Dedifferentiated amniotic fluid mesenchymal stem cell (primary cell): ENCODE measurements at regions not wholly inside any gene's neighbourhood (a gene's known extent, or its start where the extent isn't known, plus 50 kb on each side); places are given as distances from the start of the nearest gene placed in this dataset.
A peak's percentile ranks its signal among the peaks of the same experiment; 100 is the strongest.
"Not testable (repeated sequence)": the region's sequence is repeated elsewhere in the genome, so short reads cannot be mapped to it uniquely, and the experiment has no call there.

ENCODE experiments used
- DNase-seq: peaks from one replicate; pipeline ENCODE4 v3.0.0-alpha.2; 2016; ENCODE audit errors: extremely low spot score

DNA sequence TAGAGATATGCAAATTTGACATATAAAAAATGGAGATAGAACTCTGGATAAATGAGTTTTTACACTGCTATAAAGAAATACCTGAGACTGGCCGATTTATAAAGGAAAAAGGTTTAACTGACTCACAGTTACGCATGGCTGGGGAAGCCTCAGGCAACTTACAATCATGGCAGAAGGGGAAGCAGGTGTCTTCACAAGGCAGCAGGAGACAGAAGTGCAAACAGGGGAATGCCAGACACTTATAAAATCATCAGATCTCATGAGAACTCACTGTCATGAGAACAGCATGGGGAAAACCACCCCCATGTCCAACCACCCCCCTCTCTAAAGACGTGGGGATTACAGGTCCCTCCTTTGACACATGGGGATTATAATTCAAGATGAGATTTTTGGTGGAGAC, 1540.2 kb upstream of the SLC39A10 start:
- no peak for DNase-seq

DNA sequence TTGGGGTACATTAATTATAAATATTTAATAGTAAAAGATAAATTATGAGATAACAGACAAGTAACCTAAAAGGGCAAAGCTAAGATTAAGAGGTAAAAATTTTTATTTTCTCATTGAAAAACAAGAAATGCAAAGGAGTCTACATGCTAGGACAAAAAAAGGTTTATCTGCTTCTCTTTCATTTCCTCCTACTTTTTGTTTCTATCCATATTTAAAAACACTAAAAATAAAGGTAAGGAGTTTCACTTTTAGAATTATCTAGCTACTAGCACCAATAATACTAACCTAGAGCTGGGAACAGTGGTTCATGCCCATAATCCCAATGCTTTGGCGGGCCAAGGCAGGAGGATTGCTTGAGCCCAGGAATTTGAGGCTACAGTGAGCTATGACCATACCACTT, 1551.7 kb upstream of the SLC39A10 start:
- no peak for DNase-seq

DNA sequence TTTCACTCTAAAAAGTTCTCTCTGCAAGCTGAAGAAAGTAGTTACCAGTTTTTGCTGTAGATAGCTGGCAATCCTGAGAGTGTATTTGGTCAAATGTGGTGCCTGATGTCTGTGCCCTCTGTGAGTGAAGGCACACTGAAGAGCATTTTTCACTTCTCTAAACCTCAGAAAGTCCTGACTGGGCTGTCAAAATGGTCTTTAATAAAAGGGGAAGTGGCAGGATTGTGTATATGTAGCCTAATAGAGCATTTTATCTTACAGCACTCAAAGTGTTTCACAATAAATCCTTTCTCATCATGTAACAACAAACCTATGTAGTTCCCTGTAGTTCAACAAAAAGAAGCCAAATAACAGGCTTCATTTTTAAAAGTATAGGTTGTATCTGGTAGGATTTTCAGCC, 1552.3 kb upstream of the SLC39A10 start:
- no peak for DNase-seq

DNA sequence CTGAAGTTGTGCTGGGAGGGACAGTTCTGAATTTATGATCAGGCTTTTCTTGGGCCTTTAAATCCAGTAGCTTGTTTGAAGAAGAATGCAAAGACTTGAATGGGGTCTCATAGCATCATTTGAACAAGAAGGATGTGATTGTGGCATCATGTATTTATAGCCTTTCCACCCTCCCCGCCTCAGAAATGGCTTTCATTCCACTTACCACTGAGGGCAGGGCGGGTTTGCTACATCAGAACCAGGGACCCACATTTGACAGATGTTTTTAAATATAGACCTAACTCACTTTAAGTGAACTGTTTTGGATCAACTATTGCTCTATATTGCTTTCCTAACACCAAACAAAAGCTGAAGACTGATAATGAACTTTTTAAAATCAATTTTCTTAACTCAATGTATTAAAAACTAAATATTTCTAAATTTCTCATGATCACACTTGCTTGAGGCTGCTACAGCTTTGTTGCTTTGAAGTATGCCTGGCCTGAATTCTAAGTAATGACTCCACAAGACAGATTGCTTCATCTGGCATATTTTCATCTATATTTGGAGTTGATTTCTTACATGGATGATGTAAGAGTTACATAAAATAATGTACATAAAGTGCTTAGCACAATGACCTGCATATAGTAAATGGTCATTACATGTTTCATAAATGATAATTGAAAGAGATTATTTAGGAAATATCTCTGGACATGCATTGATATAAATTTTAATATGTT, 1552.9 kb upstream of the SLC39A10 start:
- peak; percentile 52 for DNase-seq

DNA sequence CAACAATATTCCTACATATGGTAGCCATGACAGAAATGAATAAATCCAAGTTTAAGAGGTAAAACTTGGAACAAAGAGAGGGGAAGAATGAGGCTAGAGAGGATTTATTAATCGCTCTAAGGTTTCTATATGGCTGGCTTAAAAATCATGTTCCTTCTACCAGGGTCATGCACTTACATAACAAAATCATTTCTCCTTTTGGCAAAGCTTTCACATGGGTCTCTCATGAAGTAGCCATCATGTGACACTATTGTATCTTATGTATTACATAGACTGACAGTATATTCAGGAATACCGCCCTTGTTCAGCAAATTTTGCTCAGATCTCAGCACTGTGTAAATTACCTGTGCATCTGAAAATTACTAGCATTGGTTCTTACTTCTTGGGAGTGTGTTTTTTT, 1554.5 kb upstream of the SLC39A10 start:
- no peak for DNase-seq

DNA sequence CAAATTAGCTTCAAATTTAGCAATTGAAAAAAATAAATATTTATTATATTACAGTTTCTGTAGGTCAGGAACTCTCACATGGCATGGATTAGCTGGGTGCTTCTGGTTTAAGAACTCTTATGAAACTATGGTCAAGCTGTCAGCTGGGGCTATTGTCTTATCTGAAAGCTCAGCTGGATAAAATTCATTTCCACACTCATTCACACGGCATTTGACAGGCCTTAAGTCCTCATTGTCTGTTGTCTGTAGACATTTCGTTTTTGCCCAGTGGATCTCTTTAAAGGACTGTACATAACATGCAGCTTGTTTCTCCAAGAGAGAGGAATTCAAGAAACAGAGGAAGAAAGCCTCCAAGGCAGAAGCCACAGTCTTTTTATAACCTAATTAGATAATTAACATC, 1556.8 kb upstream of the SLC39A10 start:
- DNase-seq, result no peak

DNA sequence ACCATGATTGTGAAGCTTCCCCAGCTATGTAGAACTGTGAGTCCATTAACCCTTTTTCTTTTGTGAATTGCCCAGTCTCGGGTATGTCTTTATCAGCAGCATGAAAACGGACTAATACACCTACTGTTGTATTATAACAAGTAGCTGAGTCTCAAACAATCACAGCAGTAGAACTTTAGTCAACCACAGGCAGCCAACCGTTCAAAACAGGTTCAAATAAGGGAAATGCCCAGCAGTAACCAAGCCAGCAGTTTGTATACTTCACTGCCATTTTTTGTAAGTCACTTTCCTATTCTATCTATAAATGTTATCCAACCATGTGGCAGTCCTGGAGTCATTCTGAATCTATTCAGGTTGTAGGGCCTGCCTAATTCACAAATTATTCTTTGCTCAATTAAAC, 1560.6 kb upstream of the SLC39A10 start:
- DNase-seq, result no peak

DNA sequence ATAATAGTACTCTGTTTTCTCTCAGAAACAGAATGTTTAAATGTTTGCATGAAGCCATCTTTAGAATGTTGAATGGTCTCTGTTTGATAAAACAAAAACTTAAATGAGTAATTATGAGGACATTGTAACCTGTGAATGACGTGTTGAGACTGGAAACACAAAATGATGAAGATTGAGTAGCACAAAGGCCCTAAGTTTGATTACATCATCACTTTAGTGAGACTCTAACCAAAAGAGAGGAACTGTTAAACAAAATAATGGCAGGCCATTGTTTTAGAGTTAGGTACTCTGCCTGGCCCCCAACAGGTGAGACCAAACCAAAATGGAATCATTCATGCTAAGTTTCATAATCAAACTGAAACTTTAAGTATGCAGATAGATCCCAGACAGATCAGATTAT, 1561.7 kb upstream of the SLC39A10 start:
- no peak for DNase-seq

DNA sequence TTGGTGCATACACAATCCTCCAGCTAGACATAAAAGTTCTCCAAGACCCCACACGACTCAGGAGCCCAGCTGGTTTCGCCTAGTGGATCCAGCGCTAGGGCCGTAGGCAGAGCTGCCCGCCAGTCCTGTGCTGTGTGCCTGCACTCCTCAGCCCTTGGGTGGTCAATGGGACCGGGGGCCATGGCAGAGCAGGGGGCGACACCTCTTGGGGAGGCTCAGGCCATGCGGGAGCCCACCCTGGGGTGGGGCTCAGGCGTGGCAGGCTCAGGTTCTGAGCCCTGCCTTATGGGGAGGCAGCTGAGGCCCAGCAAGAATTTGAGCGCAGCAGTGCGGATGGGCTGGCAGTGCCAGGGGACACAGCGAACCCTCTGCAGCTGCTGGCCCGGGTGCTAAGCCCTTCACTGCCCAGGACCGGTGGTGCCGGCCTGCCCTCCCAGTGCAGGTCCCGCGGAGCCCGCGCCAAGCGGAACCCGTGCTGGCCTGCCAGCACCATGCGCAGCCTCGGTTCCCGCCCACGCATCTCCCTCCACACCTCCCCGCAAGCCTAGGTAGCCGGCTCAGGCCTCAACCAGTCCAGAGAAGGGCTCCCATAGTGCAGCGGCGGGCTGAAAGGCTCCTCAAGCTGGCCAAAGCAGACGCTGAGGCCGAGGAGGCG, 1566.6 kb upstream of the SLC39A10 start:
- DNase-seq, result no peak

DNA sequence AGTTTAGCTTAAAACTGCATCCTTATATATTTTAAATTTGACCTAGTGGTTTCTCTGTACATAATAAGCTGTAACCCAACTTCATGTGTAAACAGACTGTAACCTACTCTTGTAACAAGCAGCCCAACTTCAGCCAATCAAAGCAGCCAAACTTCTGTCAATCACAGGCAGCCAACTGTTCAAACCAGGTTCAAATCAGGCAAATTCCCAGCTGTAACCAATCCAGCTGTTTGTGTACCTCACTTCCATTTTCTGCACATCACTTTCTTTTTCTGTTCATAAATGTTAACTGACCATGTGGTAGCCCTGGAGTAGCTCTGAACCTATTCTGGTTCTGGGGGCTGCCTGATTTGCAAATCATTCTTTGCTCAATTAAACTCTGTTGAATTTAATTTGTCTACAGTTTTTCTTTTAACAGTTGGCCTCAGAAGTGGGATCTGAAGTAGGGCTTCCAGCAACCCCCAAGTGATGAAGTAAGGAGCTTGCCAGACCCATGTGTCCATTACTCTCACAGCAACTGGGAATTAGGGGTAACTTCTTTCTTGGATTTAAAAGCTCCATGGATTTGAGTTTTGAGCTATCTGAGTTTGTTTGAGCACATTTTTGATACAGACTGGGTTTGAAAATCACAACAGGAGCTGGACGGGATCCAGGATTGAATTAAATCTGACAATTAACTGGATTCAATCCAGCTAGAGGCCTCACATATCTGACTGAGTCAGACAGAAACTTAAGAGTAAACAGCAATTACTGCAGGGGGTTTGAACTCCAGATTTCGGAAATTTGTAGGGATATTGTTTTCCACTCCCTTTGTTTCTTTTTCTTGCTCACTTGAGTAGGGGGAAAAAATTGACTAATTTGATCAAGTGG, 1569.7 kb upstream of the SLC39A10 start:
- DNase-seq, result peak; percentile 36

DNA sequence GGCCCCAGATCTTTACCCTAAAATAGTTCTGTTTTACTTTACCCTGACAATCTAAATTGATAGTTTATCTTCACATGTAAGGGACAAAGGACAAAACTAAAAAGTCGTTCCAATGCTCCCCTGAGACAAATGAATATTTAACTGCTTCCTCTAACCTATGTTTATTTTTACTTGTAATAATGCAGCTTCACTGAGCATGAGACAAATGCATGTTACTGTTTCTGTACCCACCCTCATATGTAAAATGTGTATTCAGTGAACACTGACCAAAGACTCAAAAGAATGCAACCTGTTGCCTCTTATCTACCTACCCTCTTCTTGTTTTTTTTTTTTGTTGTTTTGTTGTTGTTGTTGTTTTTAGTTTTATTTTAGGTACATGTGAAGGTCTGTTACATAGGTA, 1570.9 kb upstream of the SLC39A10 start:
- DNase-seq, result no peak

DNA sequence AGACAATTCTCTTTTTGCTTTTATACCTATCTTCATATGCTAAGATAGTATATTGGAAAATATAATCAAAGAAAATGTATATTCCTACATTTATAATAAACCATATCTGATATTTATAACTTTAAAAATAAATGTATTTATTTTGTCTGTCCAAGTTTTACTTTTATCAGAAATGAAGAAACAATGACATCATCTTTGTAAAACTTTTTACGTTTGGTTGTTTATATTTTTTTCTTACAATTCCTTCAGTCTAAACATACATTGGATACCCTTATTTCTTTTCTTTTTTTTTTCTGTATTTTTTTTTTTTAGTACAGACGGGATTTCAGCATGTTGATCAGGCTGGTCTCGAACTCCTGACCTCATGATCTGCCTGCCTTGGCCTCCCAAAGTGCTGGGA, 1577.0 kb upstream of the SLC39A10 start:
- no peak for DNase-seq

DNA sequence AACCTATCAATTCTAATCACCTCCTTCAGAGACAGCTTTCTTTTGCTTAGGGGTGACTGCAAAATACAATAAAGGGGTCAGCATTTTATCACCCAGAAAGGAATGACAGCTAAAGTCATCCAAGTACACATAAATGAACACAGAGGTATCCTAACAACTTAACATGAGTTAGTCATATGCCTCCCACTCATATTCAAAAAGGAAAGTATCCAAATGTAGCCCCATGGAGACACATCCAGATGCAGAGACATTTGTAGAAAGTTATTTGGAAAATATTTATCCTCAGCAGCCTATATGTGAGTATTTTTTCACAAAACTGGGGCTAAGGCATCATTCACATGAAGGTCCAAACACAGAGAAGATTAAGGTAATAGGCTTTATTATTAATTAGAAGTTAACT, 1579.7 kb upstream of the SLC39A10 start:
- DNase-seq, result no peak

DNA sequence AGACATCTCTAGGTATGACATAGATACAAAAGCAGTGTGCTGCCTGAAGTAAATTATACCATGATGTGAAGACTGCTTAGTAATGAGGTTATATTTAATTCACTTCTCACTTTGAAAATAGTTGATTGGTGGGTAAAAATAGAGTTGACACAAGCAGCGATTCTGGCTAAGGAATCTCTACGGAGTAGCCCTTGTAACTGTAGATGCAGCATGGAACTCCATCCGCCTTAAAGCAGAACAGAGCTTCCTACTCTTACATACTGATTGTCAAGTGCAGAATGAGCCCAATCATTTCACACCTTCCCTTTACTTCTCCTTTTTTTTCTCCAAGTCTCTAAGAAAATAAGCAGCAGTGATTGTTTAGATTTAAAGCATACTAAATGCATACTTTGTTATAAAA, 1594.6 kb upstream of the SLC39A10 start:
- no peak for DNase-seq

DNA sequence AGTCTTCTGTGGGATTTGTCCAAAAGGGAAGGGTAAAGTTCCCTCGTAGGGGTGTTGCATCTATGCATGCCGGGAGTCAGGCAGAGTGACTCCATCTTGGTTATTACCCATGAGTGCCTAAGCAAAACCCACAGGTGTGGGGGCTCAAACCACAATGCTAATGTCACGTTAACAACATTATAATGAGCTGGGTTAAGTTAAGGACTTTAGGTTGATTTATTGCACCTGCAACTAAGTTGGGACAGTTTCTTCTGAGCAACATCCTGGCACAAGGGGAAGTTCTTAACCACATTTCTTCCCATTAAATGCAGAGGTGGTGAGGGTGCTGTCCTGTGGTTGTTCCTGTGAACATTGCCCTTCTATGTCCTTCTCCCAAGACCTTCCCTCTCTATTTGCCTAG, 1596.8 kb upstream of the SLC39A10 start:
- DNase-seq, result no peak

DNA sequence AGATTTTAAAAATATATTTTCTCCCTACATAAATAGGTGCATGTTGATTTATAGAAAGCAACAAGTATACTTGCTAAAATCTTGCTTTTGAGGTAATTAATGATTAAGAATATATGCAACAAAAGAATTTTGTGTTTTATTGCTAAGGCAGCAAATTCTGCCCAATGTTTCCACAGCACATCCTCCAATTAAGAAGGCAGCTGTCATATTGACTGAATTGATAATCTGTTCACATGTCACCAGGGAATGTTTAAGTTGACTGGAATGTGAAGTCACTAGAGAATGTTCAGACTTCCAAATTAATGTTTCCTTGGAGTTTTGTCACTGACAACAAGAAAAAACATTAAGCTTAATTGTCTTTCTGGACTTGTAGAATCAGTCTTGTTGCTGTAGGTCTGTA, 1602.7 kb upstream of the SLC39A10 start:
- no peak for DNase-seq

DNA sequence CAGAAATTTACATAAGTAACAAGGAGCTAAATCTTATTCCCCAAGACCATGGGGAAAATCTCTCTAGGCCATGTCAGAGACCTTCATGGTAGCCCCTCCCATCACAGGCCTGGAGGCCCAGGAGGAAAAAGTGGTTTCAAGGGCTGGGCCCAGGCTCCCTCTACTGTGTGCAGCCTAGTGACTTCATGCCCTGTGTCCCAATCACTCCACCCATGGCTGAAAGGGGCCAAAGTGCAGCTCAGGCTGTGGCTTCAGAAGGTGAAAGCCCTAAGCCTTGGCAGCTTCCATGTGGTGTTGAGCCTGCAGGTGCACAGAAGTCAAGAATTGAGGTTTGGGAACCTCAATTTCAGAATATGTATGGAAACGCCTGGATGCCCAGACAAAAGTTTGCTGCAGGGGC, 1612.7 kb upstream of the SLC39A10 start:
- DNase-seq, result no peak

DNA sequence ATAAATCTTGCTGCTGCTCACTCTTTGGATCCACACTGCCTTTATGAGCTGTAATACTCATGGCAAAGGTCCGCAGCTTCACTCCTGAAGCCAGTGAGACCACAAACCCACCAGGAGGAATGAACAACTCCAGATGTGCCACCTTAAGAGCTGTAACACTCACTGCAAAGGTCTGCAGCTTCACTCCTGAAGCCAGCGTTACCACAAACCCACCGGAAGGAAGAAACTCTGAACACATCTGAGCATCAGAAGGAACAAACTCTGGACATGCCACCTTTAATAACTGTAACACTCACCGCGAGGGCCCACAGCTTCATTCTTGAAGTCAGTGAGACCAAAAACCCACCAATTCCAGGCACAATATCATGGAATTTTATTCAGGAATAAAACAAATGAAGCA, 1635.9 kb upstream of the SLC39A10 start:
- DNase-seq, result not testable (repeated sequence)

DNA sequence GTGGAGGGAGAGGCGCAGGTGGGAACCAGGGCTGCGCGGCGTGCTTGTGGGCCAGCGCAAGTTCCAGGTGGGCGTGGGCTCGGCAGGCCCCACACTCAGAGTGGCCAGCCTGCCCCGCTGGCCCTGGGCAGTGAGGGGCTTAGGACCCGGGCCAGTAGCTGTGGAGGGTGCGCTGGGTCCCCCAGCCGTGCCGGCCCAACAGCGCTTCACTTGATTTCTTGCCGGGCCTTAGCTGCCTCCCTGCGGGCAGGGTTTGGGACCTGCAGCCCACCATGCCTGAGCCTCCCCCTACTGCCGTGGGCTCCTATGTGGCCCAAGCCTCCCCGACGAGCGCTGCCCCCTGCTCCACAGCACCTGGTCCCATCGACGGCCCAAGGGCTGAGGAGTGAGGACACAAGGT, 1636.9 kb upstream of the SLC39A10 start:
- DNase-seq, result no peak

DNA sequence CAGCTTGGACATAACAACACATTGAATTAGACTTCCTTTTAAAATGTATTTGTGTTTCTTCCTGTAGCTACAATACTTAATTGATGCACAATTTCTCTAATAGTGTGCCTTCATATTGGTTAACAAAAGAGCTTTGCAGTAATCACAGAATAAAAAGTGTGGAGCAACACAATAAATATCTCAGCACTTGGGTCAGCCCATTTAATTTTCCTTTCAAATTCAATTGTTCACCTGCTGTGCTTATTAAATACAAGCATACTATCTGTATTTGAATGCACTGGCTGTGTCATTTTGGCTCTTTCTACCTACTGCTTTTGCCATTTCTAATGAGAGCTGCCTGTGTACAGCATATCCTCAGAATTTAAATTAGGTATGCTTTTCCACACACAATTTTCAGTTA, 1641.3 kb upstream of the SLC39A10 start:
- no peak for DNase-seq

DNA sequence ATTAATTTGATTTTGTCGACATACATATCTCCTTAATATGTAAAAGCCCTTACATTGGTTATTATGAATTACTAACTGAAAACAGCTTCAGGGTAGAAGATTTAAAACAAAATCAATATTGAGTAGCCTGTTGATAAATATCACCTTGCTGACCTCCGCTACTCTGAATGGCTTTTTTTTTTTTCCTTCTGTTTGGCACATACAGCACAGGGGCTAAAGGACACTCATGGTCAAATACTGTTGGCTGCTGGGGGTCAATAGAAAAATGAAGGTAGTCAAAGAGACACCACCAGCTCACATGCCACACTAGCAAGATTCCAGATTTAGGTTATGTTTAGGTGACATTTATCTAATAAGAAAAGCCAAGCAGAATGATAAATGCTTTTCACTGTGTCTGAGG, 1642.4 kb upstream of the SLC39A10 start:
- DNase-seq, result no peak

DNA sequence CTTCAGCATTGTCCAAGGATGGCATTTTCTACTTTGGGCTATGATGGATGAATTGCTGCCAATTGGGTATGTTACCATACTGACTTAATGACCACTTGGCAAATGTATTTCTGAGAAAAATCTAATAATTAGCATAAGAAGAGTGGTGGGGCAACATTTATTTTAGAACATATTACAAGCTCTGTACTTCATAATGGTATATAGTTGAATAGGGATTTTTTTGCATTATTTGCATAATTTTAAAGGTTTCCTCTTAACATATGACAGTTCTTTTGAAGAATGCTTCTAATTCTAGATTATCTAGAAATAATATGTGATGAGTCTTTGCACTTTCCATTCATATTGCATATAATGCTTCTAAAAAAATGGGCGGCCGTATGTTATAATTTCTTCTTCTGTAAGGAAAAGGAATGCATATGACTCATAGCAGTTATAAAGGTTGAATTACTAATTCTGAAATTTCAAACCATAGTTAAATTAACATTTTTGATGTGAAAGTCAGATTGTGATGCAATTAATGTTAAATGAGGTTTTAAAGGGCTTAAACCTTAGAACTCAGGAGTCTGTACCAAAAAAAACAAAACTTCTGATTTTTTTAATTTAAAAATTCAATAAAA, 1652.3 kb upstream of the SLC39A10 start:
- peak; percentile 66 for DNase-seq
